GM23248 (cell line): ENCODE measurements at regions not wholly inside any gene's neighbourhood (a gene's known extent, or its start where the extent isn't known, plus 50 kb on each side); places are given as distances from the start of the nearest gene placed in this dataset.

Experiments
- EZH2 ChIP-seq: fragments of 200-600 bp; sonication (generic); IDR thresholded peaks from 2 replicates; pipeline ENCODE4 v1.6.1; 2018; ENCODE audit warnings: antibody characterized with exemption, mild to moderate bottlenecking; ENCODE audit not compliant: insufficient read depth, poor library complexity, severe bottlenecking
- EZH2phosphoT487 ChIP-seq: fragments of 200-600 bp; sonication (generic); IDR thresholded peaks from 2 replicates; pipeline ENCODE4 v1.6.1; 2018; ENCODE audit warnings: antibody characterized with exemption, moderate library complexity, mild to moderate bottlenecking, low read depth; ENCODE audit not compliant: insufficient read depth

DNA sequence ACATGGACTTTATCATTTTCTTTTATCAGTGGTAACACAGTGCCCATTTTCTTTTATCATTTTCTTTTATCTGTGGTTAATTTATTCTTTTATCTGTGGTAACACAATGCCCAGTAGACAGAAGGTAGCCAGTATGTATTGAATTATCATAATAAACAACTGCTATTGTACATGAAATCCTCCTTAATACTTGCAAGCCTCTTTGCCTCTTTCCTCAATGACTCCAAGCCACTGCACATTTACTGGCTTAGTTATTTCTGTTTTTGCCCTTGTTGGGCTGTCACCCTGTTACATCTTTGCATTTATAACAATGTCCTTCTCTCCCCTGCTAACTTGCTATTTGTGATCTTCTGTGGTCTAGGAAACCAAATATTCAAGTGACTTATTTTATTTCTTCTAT, 345.0 kb downstream of the ATP23 start:
- TF ChIP-seq EZH2 (no peak), EZH2phosphoT487 (no peak)
